Cardiac muscle cell (in vitro differentiated cells and primary cell): ENCODE measurements at regions not wholly inside any gene's neighbourhood (a gene's known extent, or its start where the extent isn't known, plus 50 kb on each side); places are given as distances from the start of the nearest gene placed in this dataset.

ENCODE experiments used
- DNase-seq, 2 donors: peaks; one replicate each; pipeline versions ENCODE4 v3.0.0 to v3.0.0-alpha.2; 2010 to 2017; ENCODE audit warnings: low read depth in 1 of 2, low spot score in 1 of 2
- H3K27ac ChIP-seq: fragments of 200-600 bp; sonication (generic); 2 replicates; pipeline ENCODE4 v1.5.1; 2016
- H3K27me3 ChIP-seq: fragments of 200-600 bp; sonication (generic); 2 replicates; pipeline ENCODE4 v1.6.0; 2016; ENCODE audit warnings: control low read depth
- H3K36me3 ChIP-seq: fragments of 200-600 bp; sonication (generic); 2 replicates; pipeline ENCODE4 v1.5.1; 2016; ENCODE audit warnings: control low read depth
- H3K4me1 ChIP-seq: fragments of 200-600 bp; sonication (generic); 2 replicates; pipeline ENCODE4 v1.8.1; 2017; ENCODE audit warnings: low read depth, mild to moderate bottlenecking, mixed run types
- H3K4me3 ChIP-seq: fragments of 200-600 bp; sonication (generic); 2 replicates; pipeline ENCODE4 v1.5.1; 2016; ENCODE audit warnings: mild to moderate bottlenecking
- H3K9me3 ChIP-seq: fragments of 200-600 bp; sonication (generic); 2 replicates; pipeline ENCODE4 v1.5.1; 2017; ENCODE audit warnings: low read depth, mild to moderate bottlenecking, control low read depth
- TF ChIP-seq, protein P1 (sequence below): IDR thresholded peaks from 2 replicates; pipeline ENCODE4 v1.5.1; 2012; ENCODE audit warnings: low read depth, mild to moderate bottlenecking, low read length

DNA sequence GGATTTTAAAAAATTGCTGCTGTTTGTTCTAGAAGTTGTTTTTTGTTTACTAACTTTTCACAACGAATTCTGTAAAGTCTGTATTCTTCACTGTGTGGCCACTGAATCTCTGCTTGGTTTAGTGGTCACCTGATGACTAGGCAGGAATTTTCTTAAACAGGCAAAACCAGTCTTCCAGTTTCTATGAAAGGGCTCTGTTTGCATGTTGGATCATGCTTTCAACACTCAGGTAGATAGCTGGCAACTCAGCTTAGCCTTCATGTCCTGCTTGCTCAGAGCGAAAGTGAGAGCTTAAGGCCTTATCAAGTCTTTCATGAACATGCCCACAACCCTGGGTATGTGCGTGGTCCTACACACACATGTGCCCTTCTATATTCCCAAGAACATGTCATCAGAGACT is 52.4 kb upstream of the CCDC190 start:
- H3K36me3 ChIP-seq, result no peaks in the 10 kb centered on the region
- DNase-seq, result no peak
- TF ChIP-seq, protein P1, sequence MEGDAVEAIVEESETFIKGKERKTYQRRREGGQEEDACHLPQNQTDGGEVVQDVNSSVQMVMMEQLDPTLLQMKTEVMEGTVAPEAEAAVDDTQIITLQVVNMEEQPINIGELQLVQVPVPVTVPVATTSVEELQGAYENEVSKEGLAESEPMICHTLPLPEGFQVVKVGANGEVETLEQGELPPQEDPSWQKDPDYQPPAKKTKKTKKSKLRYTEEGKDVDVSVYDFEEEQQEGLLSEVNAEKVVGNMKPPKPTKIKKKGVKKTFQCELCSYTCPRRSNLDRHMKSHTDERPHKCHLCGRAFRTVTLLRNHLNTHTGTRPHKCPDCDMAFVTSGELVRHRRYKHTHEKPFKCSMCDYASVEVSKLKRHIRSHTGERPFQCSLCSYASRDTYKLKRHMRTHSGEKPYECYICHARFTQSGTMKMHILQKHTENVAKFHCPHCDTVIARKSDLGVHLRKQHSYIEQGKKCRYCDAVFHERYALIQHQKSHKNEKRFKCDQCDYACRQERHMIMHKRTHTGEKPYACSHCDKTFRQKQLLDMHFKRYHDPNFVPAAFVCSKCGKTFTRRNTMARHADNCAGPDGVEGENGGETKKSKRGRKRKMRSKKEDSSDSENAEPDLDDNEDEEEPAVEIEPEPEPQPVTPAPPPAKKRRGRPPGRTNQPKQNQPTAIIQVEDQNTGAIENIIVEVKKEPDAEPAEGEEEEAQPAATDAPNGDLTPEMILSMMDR, result no peak
- no peaks in the 10 kb centered on the region for H3K9me3 ChIP-seq
- H3K4me1 ChIP-seq, result no peaks in the 10 kb centered on the region
- no peaks in the 10 kb centered on the region for H3K27me3 ChIP-seq
- H3K4me3 ChIP-seq, result no peak overlapping the region
- no peak overlapping the region for H3K27ac ChIP-seq

GRCh38 chr1:162912061-162912667 is 51.2 kb upstream of the CCDC190 start:
- no peaks in the 10 kb centered on the region for H3K4me1 ChIP-seq
- no peak overlapping the region for H3K4me3 ChIP-seq
- no peak overlapping the region for H3K27ac ChIP-seq
- no peaks in the 10 kb centered on the region for H3K36me3 ChIP-seq
- H3K9me3 ChIP-seq, result no peaks in the 10 kb centered on the region
- no peak for DNase-seq
- TF ChIP-seq, protein P1, result no peak
- H3K27me3 ChIP-seq, result no peaks in the 10 kb centered on the region
